Breast epithelium (tissue), 4 donors: ENCODE measurements at regions not wholly inside any gene's neighbourhood (a gene's known extent, or its start where the extent isn't known, plus 50 kb on each side); places are given as distances from the start of the nearest gene placed in this dataset.

Source experiments
- DNase-seq, 2 donors: peaks; one replicate each; pipeline ENCODE4 v3.0.0-alpha.2; 2019; ENCODE audit warnings: low spot score in 2 of 2
- H3K27ac ChIP-seq, 2 donors: fragments of 200-600 bp; sonication (generic) in 1 of 2; one replicate each; pipeline ENCODE4 v1.5.1; 2016 to 2019; ENCODE audit warnings: mild to moderate bottlenecking in 1 of 2
- H3K27me3 ChIP-seq, 2 donors: fragments of 200-600 bp; sonication (generic) in 1 of 2; one replicate each; pipeline versions ENCODE4 v1.5.1 to v1.6.0; 2017 to 2019; ENCODE audit warnings: control low read depth in 1 of 2, mild to moderate bottlenecking in 1 of 2
- H3K36me3 ChIP-seq: fragments of 200-600 bp; one replicate; pipeline ENCODE4 v1.5.1; 2019
- H3K4me1 ChIP-seq, 2 donors: fragments of 200-600 bp; sonication (generic); one replicate each; pipeline ENCODE4 v1.5.1; 2016 to 2019; ENCODE audit warnings: control low read depth in 1 of 2
- H3K4me3 ChIP-seq, 3 donors: fragments of 200-600 bp; sonication (generic); 1 replicate in 2 of 3; 2 replicates in 1 of 3; pipeline ENCODE4 v1.5.1; 2016 to 2019; ENCODE audit warnings: mild to moderate bottlenecking in 3 of 3, moderate library complexity in 2 of 3
- H3K9me3 ChIP-seq, 2 donors: fragments of 200-600 bp; sonication (generic) in 1 of 2; one replicate each; pipeline ENCODE4 v1.5.1; 2016 to 2019; ENCODE audit warnings: control low read depth in 1 of 2
- CTCF ChIP-seq, 3 donors: fragments of 450-650 bp; IDR thresholded peaks; one replicate each; pipeline ENCODE4 v1.5.1; 2016 to 2017; ENCODE audit warnings: antibody characterized with exemption in 3 of 3, mild to moderate bottlenecking in 3 of 3, moderate library complexity in 3 of 3
- POLR2A ChIP-seq: fragments of 450-650 bp; IDR thresholded peaks from one replicate; pipeline ENCODE4 v1.6.1; 2016; ENCODE audit warnings: antibody characterized with exemption, mild to moderate bottlenecking, moderate library complexity
- POLR2AphosphoS5 ChIP-seq, 3 donors: sonication (generic); formaldehyde crosslinking; IDR thresholded peaks; one replicate each; pipeline ENCODE4 v1.6.1; 2017; ENCODE audit warnings: antibody characterized with exemption in 3 of 3
- intact Hi-C: fragments of 100-400 bp; cut with DNase I; formaldehyde crosslinking; loops from one replicate; pipeline ENCODE4 v1.15.1; 2023; ENCODE audit warnings: low total_unique reads

- TF ChIP-seq POLR2A (no peak), CTCF (IDR thresholded peaks at IDR 0.05) (no peak), POLR2AphosphoS5 (IDR thresholded peaks at IDR 0.05) (no peak)
- no peaks in the 10 kb centered on the region for H3K9me3 ChIP-seq
- no peak for DNase-seq
- no peaks in the 10 kb centered on the region for H3K27me3 ChIP-seq
- H3K36me3 ChIP-seq: no peaks in the 10 kb centered on the region
- H3K4me3 ChIP-seq: no peak overlapping the region
- H3K27ac ChIP-seq: no peak overlapping the region
- intact Hi-C loops: no loop called here
- no peaks in the 10 kb centered on the region for H3K4me1 ChIP-seq
Observed at GRCh38 chr10:105387971-105388370, 746.9 kb downstream of the SORCS3 start.

- Histone ChIP-seq H3K9me3 (no peaks in the 10 kb centered on the region), H3K27ac (no peak overlapping the region), H3K4me1 (no peaks in the 10 kb centered on the region), H3K4me3 (no peak overlapping the region), H3K36me3 (no peaks in the 10 kb centered on the region), H3K27me3 (no peaks in the 10 kb centered on the region)
- intact Hi-C loops: no loop called here
- TF ChIP-seq CTCF (IDR thresholded peaks at IDR 0.05) (no peak), POLR2A (no peak), POLR2AphosphoS5 (IDR thresholded peaks at IDR 0.05) (no peak)
- DNase-seq: no peak
Observed at GRCh38 chr10:105383978-105384377, 742.9 kb downstream of the SORCS3 start.

GRCh38 chr10:105370692-105371091, 729.6 kb downstream of the SORCS3 start:
- intact Hi-C loops: no loop called here
- DNase-seq: no peak
- TF ChIP-seq POLR2A: no peak
- no peak for TF ChIP-seq CTCF (IDR thresholded peaks at IDR 0.05)

GRCh38 chr10:105359708-105360107, 718.6 kb downstream of the SORCS3 start:
- no peak for DNase-seq
- H3K4me1 ChIP-seq: no peaks in the 10 kb centered on the region
- intact Hi-C loops: no loop called here
- H3K36me3 ChIP-seq: no peaks in the 10 kb centered on the region
- H3K27ac ChIP-seq: no peak overlapping the region
- TF ChIP-seq CTCF (IDR thresholded peaks at IDR 0.05): no peak
- TF ChIP-seq POLR2A: no peak
- no peak for TF ChIP-seq POLR2AphosphoS5 (IDR thresholded peaks at IDR 0.05)
- no peaks in the 10 kb centered on the region for H3K27me3 ChIP-seq
- no peaks in the 10 kb centered on the region for H3K9me3 ChIP-seq
- no peak overlapping the region for H3K4me3 ChIP-seq

More at GRCh38 chr10:105370692-105371091, 729.6 kb downstream of the SORCS3 start:
- Histone ChIP-seq H3K36me3 (no peaks in the 10 kb centered on the region), H3K27ac (no peak overlapping the region), H3K4me1 (no peaks in the 10 kb centered on the region), H3K9me3 (peaks cover 0 to 4% of the 10 kb centered on the region in 2 donors), H3K27me3 (no peaks in the 10 kb centered on the region), H3K4me3 (no peak overlapping the region)

- H3K27me3 ChIP-seq: no peaks in the 10 kb centered on the region
- no peak overlapping the region for H3K4me3 ChIP-seq
- H3K27ac ChIP-seq: no peak overlapping the region
- no peaks in the 10 kb centered on the region for H3K36me3 ChIP-seq
- intact Hi-C loops: no loop called here
- no peaks in the 10 kb centered on the region for H3K9me3 ChIP-seq
- no peak for TF ChIP-seq CTCF (IDR thresholded peaks at IDR 0.05)
- TF ChIP-seq POLR2A: no peak
- no peak for TF ChIP-seq POLR2AphosphoS5 (IDR thresholded peaks at IDR 0.05)
- DNase-seq: no peak
- no peaks in the 10 kb centered on the region for H3K4me1 ChIP-seq
Observed at GRCh38 chr10:105358911-105359310, 717.8 kb downstream of the SORCS3 start.
